ENCODE measurements at regions not wholly inside any gene's neighbourhood (a gene's known extent, or its start where the extent isn't known, plus 50 kb on each side); places are given as distances from the start of the nearest gene placed in this dataset.

- TF ChIP-seq EZH2 (IDR thresholded peaks at IDR 0.05; ENCODE audit: borderline replicate concordance, low read depth, low read length, poor library complexity, severe bottlenecking) (no peak), CTCF (conservative IDR thresholded peaks at IDR 0.05; ENCODE audit: low read depth, low read length) (no peak; the same call in 1 of the 2 replicates)
- no peak overlapping the region for H3K4me3 ChIP-seq (ENCODE audit: low read depth, low read length, poor library complexity, severe bottlenecking)
- intact Hi-C loops (cut with micrococcal nuclease; ENCODE audit: unreplicated experiment), result loop anchor here (5.0 kb wide), 1 partner anchor 606 kb away; no protein-coding TSS in a partner anchor
- H3K4me1 ChIP-seq (ENCODE audit: insufficient read depth, low read length, poor library complexity, severe bottlenecking), result no peaks in the 10 kb centered on the region
- BruUV-seq (replicated peaks), result no TSS peak
- H3K9me3 ChIP-seq (ENCODE audit: low read depth, low read length, poor library complexity, severe bottlenecking), result no peaks in the 10 kb centered on the region
- H3K27ac ChIP-seq (ENCODE audit: low read depth, low read length, poor library complexity, severe bottlenecking), result no peak overlapping the region
- ChIA-PET POLR2A (ENCODE audit: low non-redundant PET) (no interaction called here), CTCF (interaction anchor here (0.6 to 1.2 kb wide), 3 partner anchors 17 to 576 kb away, joined by 3 to 5 read pairs (median 3); no protein-coding TSS in a partner anchor)
- H3K27me3 ChIP-seq (replicated peaks; ENCODE audit: insufficient read depth, low read depth, low read length, poor library complexity), result peaks cover 24% of the 10 kb centered on the region
- DNase-seq (ENCODE audit: low spot score), result no peak
- no peaks in the 10 kb centered on the region for H3K36me3 ChIP-seq (ENCODE audit: insufficient read depth, low read length, poor library complexity, severe bottlenecking)
Measured at GRCh38 chr20:37616110-37616425, 77.8 kb upstream of the CTNNBL1 start.

GRCh38 chr20:37615340-37616109 is 78.3 kb upstream of the CTNNBL1 start:
- CTCF ChIA-PET, result interaction anchor here (0.6 to 1.2 kb wide), 2 partner anchors 17 to 377 kb away, joined by 3 read pairs; no protein-coding TSS in a partner anchor
- Histone ChIP-seq H3K4me3 (ENCODE audit: low read depth, low read length, poor library complexity, severe bottlenecking) (no peak overlapping the region), H3K4me1 (ENCODE audit: insufficient read depth, low read length, poor library complexity, severe bottlenecking) (no peaks in the 10 kb centered on the region), H3K36me3 (ENCODE audit: insufficient read depth, low read length, poor library complexity, severe bottlenecking) (no peaks in the 10 kb centered on the region), H3K27me3 (replicated peaks; ENCODE audit: insufficient read depth, low read depth, low read length, poor library complexity) (peaks cover 19% of the 10 kb centered on the region), H3K27ac (ENCODE audit: low read depth, low read length, poor library complexity, severe bottlenecking) (no peak overlapping the region), H3K9me3 (ENCODE audit: low read depth, low read length, poor library complexity, severe bottlenecking) (no peaks in the 10 kb centered on the region)
- peak; percentile 56 for DNase-seq (ENCODE audit: low spot score)
- intact Hi-C loops (cut with micrococcal nuclease; ENCODE audit: unreplicated experiment), result loop anchor here (5.0 kb wide), 1 partner anchor 607 kb away; no protein-coding TSS in a partner anchor
- POLR2A ChIA-PET (ENCODE audit: low non-redundant PET), result no interaction called here
- no TSS peak for BruUV-seq (replicated peaks)
- TF ChIP-seq EZH2 (IDR thresholded peaks at IDR 0.05; ENCODE audit: borderline replicate concordance, low read depth, low read length, poor library complexity, severe bottlenecking), result no peak
- peak; percentile 85 for TF ChIP-seq CTCF (conservative IDR thresholded peaks at IDR 0.05; ENCODE audit: low read depth, low read length)

- intact Hi-C loops (cut with micrococcal nuclease; ENCODE audit: unreplicated experiment), result no loop called here
- BruUV-seq (replicated peaks), result no TSS peak
- DNase-seq (ENCODE audit: low spot score), result no peak
- Histone ChIP-seq H3K27ac (ENCODE audit: low read depth, low read length, poor library complexity, severe bottlenecking) (no peak overlapping the region), H3K9me3 (ENCODE audit: low read depth, low read length, poor library complexity, severe bottlenecking) (no peaks in the 10 kb centered on the region), H3K27me3 (replicated peaks; ENCODE audit: insufficient read depth, low read depth, low read length, poor library complexity) (no peaks in the 10 kb centered on the region), H3K4me3 (ENCODE audit: low read depth, low read length, poor library complexity, severe bottlenecking) (no peak overlapping the region), H3K4me1 (ENCODE audit: insufficient read depth, low read length, poor library complexity, severe bottlenecking) (no peaks in the 10 kb centered on the region), H3K36me3 (ENCODE audit: insufficient read depth, low read length, poor library complexity, severe bottlenecking) (no peaks in the 10 kb centered on the region)
- ChIA-PET CTCF (no interaction called here), POLR2A (ENCODE audit: low non-redundant PET) (no interaction called here)
- TF ChIP-seq EZH2 (IDR thresholded peaks at IDR 0.05; ENCODE audit: borderline replicate concordance, low read depth, low read length, poor library complexity, severe bottlenecking) (no peak), CTCF (conservative IDR thresholded peaks at IDR 0.05; ENCODE audit: low read depth, low read length) (no peak)
Measured at GRCh38 chr20:37611852-37612251, 82.0 kb upstream of the CTNNBL1 start.

All from A673 (cell line).